Mesothelial cell of epicardium (in vitro differentiated cells): ENCODE measurements at regions not wholly inside any gene's neighbourhood (a gene's known extent, or its start where the extent isn't known, plus 50 kb on each side); places are given as distances from the start of the nearest gene placed in this dataset.

ENCODE experiments used
- DNase-seq, 2 experiments: peaks; one replicate each; pipeline ENCODE4 v3.0.0; 2021; ENCODE audit warnings: low spot score in 2 of 2; ENCODE audit not compliant: unreplicated experiment in 2 of 2
- H3K27ac Mint-ChIP-seq: 2 replicates; pipeline ENCODE4 v1.8.0; 2021; ENCODE audit warnings: mixed read lengths
- H3K27me3 Mint-ChIP-seq: 2 replicates; pipeline ENCODE4 v1.8.0; 2021; ENCODE audit warnings: low read depth, mixed read lengths
- H3K36me3 Mint-ChIP-seq: 2 replicates; pipeline ENCODE4 v1.8.0; 2021; ENCODE audit warnings: mixed read lengths
- H3K4me1 Mint-ChIP-seq: 2 replicates; pipeline ENCODE4 v1.8.0; 2021; ENCODE audit warnings: mixed read lengths
- H3K4me3 Mint-ChIP-seq: 2 replicates; pipeline ENCODE4 v1.8.0; 2021; ENCODE audit warnings: mild to moderate bottlenecking, moderate library complexity, mixed read lengths
- H3K9me3 Mint-ChIP-seq: 2 replicates; pipeline ENCODE4 v1.8.0; 2021; ENCODE audit warnings: mixed read lengths
- CTCF ChIP-seq: fragments of 200-600 bp; sonication (generic); IDR thresholded peaks from one replicate; pipeline ENCODE4 v1.5.0; 2021; ENCODE audit warnings: antibody characterized with exemption; ENCODE audit not compliant: unreplicated experiment

GRCh38 chr3:67077656-67078055 lies 79.5 kb downstream of the KBTBD8 start:
- H3K27me3 Mint-ChIP-seq, result no peaks in the 10 kb centered on the region
- TF ChIP-seq CTCF, result no peak
- peaks cover 24% of the 10 kb centered on the region for H3K4me1 Mint-ChIP-seq
- no peak overlapping the region for H3K27ac Mint-ChIP-seq
- DNase-seq, result no peak
- peaks cover 5% of the 10 kb centered on the region for H3K9me3 Mint-ChIP-seq
- H3K4me3 Mint-ChIP-seq, result no peak overlapping the region
- H3K36me3 Mint-ChIP-seq, result no peaks in the 10 kb centered on the region

- no peak for TF ChIP-seq CTCF
- peaks cover 6% of the 10 kb centered on the region for H3K4me1 Mint-ChIP-seq
- no peak for DNase-seq
- H3K4me3 Mint-ChIP-seq, result no peak overlapping the region
- peaks cover 6% of the 10 kb centered on the region for H3K36me3 Mint-ChIP-seq
- H3K27ac Mint-ChIP-seq, result no peak overlapping the region
- no peaks in the 10 kb centered on the region for H3K27me3 Mint-ChIP-seq
- peaks cover 38% of the 10 kb centered on the region for H3K9me3 Mint-ChIP-seq
Measured at GRCh38 chr3:67082533-67083024, 84.5 kb downstream of the KBTBD8 start.

- peaks cover 4% of the 10 kb centered on the region for H3K4me1 Mint-ChIP-seq
- H3K9me3 Mint-ChIP-seq, result peaks cover 45% of the 10 kb centered on the region
- no peak for TF ChIP-seq CTCF
- DNase-seq, result no peak
- no peaks in the 10 kb centered on the region for H3K27me3 Mint-ChIP-seq
- peaks cover 8% of the 10 kb centered on the region for H3K36me3 Mint-ChIP-seq
- no peak overlapping the region for H3K4me3 Mint-ChIP-seq
- no peak overlapping the region for H3K27ac Mint-ChIP-seq
Measured at GRCh38 chr3:67083277-67083676, 85.2 kb downstream of the KBTBD8 start.

GRCh38 chr3:67087788-67088187 lies 89.7 kb downstream of the KBTBD8 start:
- no peak for TF ChIP-seq CTCF
- H3K4me1 Mint-ChIP-seq, result peaks cover 6% of the 10 kb centered on the region
- peaks cover 8% of the 10 kb centered on the region for H3K36me3 Mint-ChIP-seq
- no peak for DNase-seq
- H3K9me3 Mint-ChIP-seq, result peaks cover 54% of the 10 kb centered on the region
- H3K4me3 Mint-ChIP-seq, result no peak overlapping the region
- no peak overlapping the region for H3K27ac Mint-ChIP-seq
- no peaks in the 10 kb centered on the region for H3K27me3 Mint-ChIP-seq

- no peak for TF ChIP-seq CTCF
- H3K4me3 Mint-ChIP-seq, result no peak overlapping the region
- no peak overlapping the region for H3K27ac Mint-ChIP-seq
- H3K27me3 Mint-ChIP-seq, result no peaks in the 10 kb centered on the region
- H3K9me3 Mint-ChIP-seq, result peaks cover 39% of the 10 kb centered on the region
- H3K36me3 Mint-ChIP-seq, result peaks cover 7% of the 10 kb centered on the region
- DNase-seq, result no peak
- peaks cover 32% of the 10 kb centered on the region for H3K4me1 Mint-ChIP-seq
Measured at GRCh38 chr3:67090474-67090873, 92.4 kb downstream of the KBTBD8 start.

GRCh38 chr3:67093305-67093704 lies 95.2 kb downstream of the KBTBD8 start:
- peaks cover 38% of the 10 kb centered on the region for H3K4me1 Mint-ChIP-seq
- peaks cover 14% of the 10 kb centered on the region for H3K9me3 Mint-ChIP-seq
- H3K4me3 Mint-ChIP-seq, result no peak overlapping the region

More at GRCh38 chr3:67093305-67093704, 95.2 kb downstream of the KBTBD8 start:
- Mint-ChIP-seq H3K27ac (peak overlapping the region; percentile 66), H3K36me3 (no peaks in the 10 kb centered on the region), H3K27me3 (no peaks in the 10 kb centered on the region)
- no peak for TF ChIP-seq CTCF
- DNase-seq, result no peak
